ENCODE measurements at regions not wholly inside any gene's neighbourhood (a gene's known extent, or its start where the extent isn't known, plus 50 kb on each side); places are given as distances from the start of the nearest gene placed in this dataset.

GRCh38 chr16:64771273-64771672, 350.6 kb downstream of the CDH11 start:
- in situ Hi-C loops (cut with MboI; ENCODE audit: low pct_ligation_motif_present in 1 of 4, low pct_unique_long_range_greater_than_20kb in 1 of 4, low sequenced_read_pairs in 3 of 4) = no loop called here
- H3K4me3 ChIP-seq = no peak overlapping the region
- no peak overlapping the region for H3K27ac ChIP-seq
- no peaks in the 10 kb centered on the region for H3K9me3 ChIP-seq
- TF ChIP-seq CTCF (IDR thresholded peaks at IDR 0.05) = no peak
- TF ChIP-seq EP300 (IDR thresholded peaks at IDR 0.05; ENCODE audit: low read depth) = no peak
- TF ChIP-seq POLR2AphosphoS5 (IDR thresholded peaks at IDR 0.05) = no peak
- no peak for TF ChIP-seq POLR2A (IDR thresholded peaks at IDR 0.05)
- DNase-seq = no peak
- no peaks in the 10 kb centered on the region for H3K27me3 ChIP-seq
- intact Hi-C loops (cut with DNase I; ENCODE audit: low total_unique reads) = no loop called here
- H3K4me1 ChIP-seq = no peaks in the 10 kb centered on the region
- no peaks in the 10 kb centered on the region for H3K36me3 ChIP-seq
- 95% methylated on average over 8 to 13 of the region's 13 CpGs for WGBS, 2 donors (ENCODE audit: low coverage in 1 of 2)

GRCh38 chr16:64762211-64762610, 359.7 kb downstream of the CDH11 start:
- intact Hi-C loops (cut with DNase I; ENCODE audit: low total_unique reads) (no loop called here), in situ Hi-C loops (cut with MboI; ENCODE audit: low pct_ligation_motif_present in 1 of 4, low pct_unique_long_range_greater_than_20kb in 1 of 4, low sequenced_read_pairs in 3 of 4) (no loop called here)
- 75 to 78% methylated on average over 2 of the region's 2 CpGs for WGBS, 2 donors (ENCODE audit: low coverage in 1 of 2)
- no peaks in the 10 kb centered on the region for H3K36me3 ChIP-seq
- H3K27me3 ChIP-seq = no peaks in the 10 kb centered on the region
- no peaks in the 10 kb centered on the region for H3K4me1 ChIP-seq
- TF ChIP-seq POLR2AphosphoS5 (IDR thresholded peaks at IDR 0.05) = no peak
- no peak overlapping the region for H3K4me3 ChIP-seq
- no peak overlapping the region for H3K27ac ChIP-seq
- no peak for DNase-seq
- H3K9me3 ChIP-seq = no peaks in the 10 kb centered on the region

DNA sequence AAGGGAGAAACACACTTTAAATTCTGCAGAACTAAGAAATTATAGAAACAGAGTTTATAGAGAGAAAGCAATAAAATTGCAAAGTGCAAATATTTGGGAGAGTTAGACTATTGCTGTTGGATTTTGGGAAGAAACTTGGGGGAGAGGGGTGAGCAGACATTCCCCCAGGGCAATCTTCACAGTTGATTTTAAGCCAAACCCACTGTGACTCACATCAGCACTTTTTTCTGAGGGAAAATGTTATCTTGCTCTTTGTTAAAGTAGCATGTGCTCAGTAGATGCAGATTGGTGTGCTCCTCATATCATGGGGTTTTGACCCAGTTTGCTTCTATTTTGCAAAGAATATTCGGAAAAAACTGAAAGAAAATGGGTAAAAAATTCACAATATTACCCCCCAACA, 367.6 kb downstream of the CDH11 start:
- no peak for DNase-seq
- Histone ChIP-seq H3K27me3 (no peaks in the 10 kb centered on the region), H3K4me1 (no peaks in the 10 kb centered on the region), H3K4me3 (no peak overlapping the region), H3K9me3 (no peaks in the 10 kb centered on the region), H3K36me3 (no peaks in the 10 kb centered on the region), H3K27ac (no peak overlapping the region)
- TF ChIP-seq POLR2A (IDR thresholded peaks at IDR 0.05) = no peak
- TF ChIP-seq POLR2AphosphoS5 (IDR thresholded peaks at IDR 0.05) = no peak
- no peak for TF ChIP-seq EP300 (IDR thresholded peaks at IDR 0.05; ENCODE audit: low read depth)
- no peak for TF ChIP-seq CTCF (IDR thresholded peaks at IDR 0.05)
- 68 to 71% methylated on average over 1 of the region's 1 CpG for whole genome bisulfite sequencing, 2 donors (ENCODE audit: low coverage in 1 of 2)
- intact Hi-C loops (cut with DNase I; ENCODE audit: low total_unique reads) (no loop called here), in situ Hi-C loops (cut with MboI; ENCODE audit: low pct_ligation_motif_present in 1 of 4, low pct_unique_long_range_greater_than_20kb in 1 of 4, low sequenced_read_pairs in 3 of 4) (no loop called here)

DNA sequence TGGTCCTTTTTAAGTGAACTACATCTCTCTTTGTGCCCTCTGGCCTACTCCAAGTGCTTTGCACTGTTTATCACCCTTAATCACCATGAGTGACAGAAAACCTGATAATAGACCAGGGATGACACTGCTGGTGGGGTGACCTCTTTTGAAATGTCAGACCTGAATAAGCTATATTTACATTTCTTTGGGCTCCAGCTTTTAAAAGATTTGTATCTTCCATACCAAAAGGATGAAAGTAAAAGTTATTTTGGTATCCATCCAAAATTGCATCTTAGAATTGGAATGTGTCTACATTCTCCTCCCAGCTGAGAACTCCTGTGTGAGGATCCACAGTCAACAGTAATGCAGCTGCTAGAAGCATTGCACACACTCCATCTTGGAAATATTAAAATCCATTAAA, 370.0 kb downstream of the CDH11 start:
- no peak overlapping the region for H3K4me3 ChIP-seq
- no peaks in the 10 kb centered on the region for H3K36me3 ChIP-seq
- H3K9me3 ChIP-seq = no peaks in the 10 kb centered on the region
- no peak for TF ChIP-seq EP300 (IDR thresholded peaks at IDR 0.05; ENCODE audit: low read depth)
- TF ChIP-seq POLR2AphosphoS5 (IDR thresholded peaks at IDR 0.05) = no peak
- TF ChIP-seq CTCF (IDR thresholded peaks at IDR 0.05) = no peak
- no peak for TF ChIP-seq POLR2A (IDR thresholded peaks at IDR 0.05)
- no peaks in the 10 kb centered on the region for H3K4me1 ChIP-seq
- no peaks in the 10 kb centered on the region for H3K27me3 ChIP-seq
- no peak overlapping the region for H3K27ac ChIP-seq
- in situ Hi-C loops (cut with MboI; ENCODE audit: low pct_ligation_motif_present in 1 of 4, low pct_unique_long_range_greater_than_20kb in 1 of 4, low sequenced_read_pairs in 3 of 4) (no loop called here), intact Hi-C loops (cut with DNase I; ENCODE audit: low total_unique reads) (no loop called here)
- no peak for DNase-seq

- Histone ChIP-seq H3K36me3 (no peaks in the 10 kb centered on the region), H3K4me1 (peaks cover 0 to 9% (median 0%) of the 10 kb centered on the region in 4 donors), H3K9me3 (no peaks in the 10 kb centered on the region), H3K27me3 (no peaks in the 10 kb centered on the region), H3K27ac (no peak overlapping the region), H3K4me3 (no peak overlapping the region)
- TF ChIP-seq CTCF (IDR thresholded peaks at IDR 0.05) = no peak
- TF ChIP-seq POLR2AphosphoS5 (IDR thresholded peaks at IDR 0.05) = no peak
- no peak for TF ChIP-seq POLR2A (IDR thresholded peaks at IDR 0.05)
- TF ChIP-seq EP300 (IDR thresholded peaks at IDR 0.05; ENCODE audit: low read depth) = no peak
- in situ Hi-C loops (cut with MboI; ENCODE audit: low pct_ligation_motif_present in 1 of 4, low pct_unique_long_range_greater_than_20kb in 1 of 4, low sequenced_read_pairs in 3 of 4) (no loop called here), intact Hi-C loops (cut with DNase I; ENCODE audit: low total_unique reads) (no loop called here)
- no peak for DNase-seq
Measured at GRCh38 chr16:64749346-64749745, 372.5 kb downstream of the CDH11 start.

Measured in transverse colon (tissue), 4 donors.